SK-N-SH (cell line): ENCODE measurements at regions not wholly inside any gene's neighbourhood (a gene's known extent, or its start where the extent isn't known, plus 50 kb on each side); places are given as distances from the start of the nearest gene placed in this dataset.

Source experiments
- CTCF ChIP-seq: fragments of 200-600 bp; sonication (generic); IDR thresholded peaks from 2 replicates; pipeline ENCODE4 v1.6.1; 2017; ENCODE audit warnings: antibody characterized with exemption, mild to moderate bottlenecking, moderate library complexity
- EZH2phosphoT487 ChIP-seq: fragments of 200-600 bp; sonication (generic); IDR thresholded peaks from 2 replicates; pipeline ENCODE4 v1.6.1; 2017; ENCODE audit warnings: low read depth, mixed run types, mild to moderate bottlenecking, antibody characterized with exemption, moderate library complexity, borderline replicate concordance
- GABPA ChIP-seq: IDR thresholded peaks from 2 replicates; pipeline ENCODE4 v1.4.0; 2012; ENCODE audit warnings: low read depth, mild to moderate bottlenecking
- MEF2A ChIP-seq: IDR thresholded peaks from 2 replicates; pipeline ENCODE4 v1.4.0; 2012; ENCODE audit warnings: low read depth, borderline replicate concordance
- POLR2AphosphoS5 ChIP-seq: IDR thresholded peaks from 2 replicates; pipeline ENCODE4 v1.6.1; 2012; ENCODE audit warnings: low read depth, low read length
- REST ChIP-seq: IDR thresholded peaks from 2 replicates; pipeline ENCODE4 v1.6.1; 2012; ENCODE audit warnings: mild to moderate bottlenecking, low read depth, low read length, moderate library complexity
- RXRA ChIP-seq: IDR thresholded peaks from 2 replicates; pipeline ENCODE4 v1.4.0; 2012; ENCODE audit warnings: low read depth, mild to moderate bottlenecking, borderline replicate concordance
- SMC3 ChIP-seq: IDR thresholded peaks from 2 replicates; pipeline ENCODE4 v1.6.1; 2012; ENCODE audit warnings: low read depth, low read length, improper control_type of control experiment
- TAF1 ChIP-seq: IDR thresholded peaks from 2 replicates; pipeline ENCODE4 v1.6.1; 2012; ENCODE audit warnings: low read depth, mild to moderate bottlenecking, low read length, moderate library complexity, borderline replicate concordance
- ZBTB33 ChIP-seq: IDR thresholded peaks from 2 replicates; pipeline ENCODE4 v1.4.0; 2012; ENCODE audit warnings: low read depth, borderline replicate concordance

- TF ChIP-seq GABPA (no peak), CTCF (no peak), POLR2AphosphoS5 (no peak), MEF2A (no peak), TAF1 (no peak), SMC3 (no peak), REST (no peak), EZH2phosphoT487 (no peak), ZBTB33 (no peak), RXRA (no peak)
Observed at GRCh38 chr18:28831908-28832307, 655.0 kb upstream of the CDH2 start.
